Vagina (tissue), 2 donors: ENCODE measurements at regions not wholly inside any gene's neighbourhood (a gene's known extent, or its start where the extent isn't known, plus 50 kb on each side); places are given as distances from the start of the nearest gene placed in this dataset.

ENCODE experiments used
- CTCF ChIP-seq, 3 experiments: fragments of 450-650 bp in 2 of 3; fragments of 200-600 bp in 1 of 3; sonication (generic) in 1 of 3; IDR thresholded peaks; one replicate each; pipeline ENCODE4 v1.5.1; 2017 to 2019; ENCODE audit warnings: antibody characterized with exemption in 3 of 3, mild to moderate bottlenecking in 2 of 3, moderate library complexity in 2 of 3
- POLR2A ChIP-seq, 2 donors: fragments of 450-650 bp; IDR thresholded peaks; one replicate each; pipeline ENCODE4 v1.6.1; 2017; ENCODE audit warnings: antibody characterized with exemption in 2 of 2, mild to moderate bottlenecking in 2 of 2, moderate library complexity in 2 of 2
- POLR2AphosphoS5 ChIP-seq, 2 donors: sonication (generic); formaldehyde crosslinking; IDR thresholded peaks; one replicate each; pipeline ENCODE4 v1.9.0; 2017; ENCODE audit warnings: antibody characterized with exemption in 2 of 2, mild to moderate bottlenecking in 2 of 2, low read depth in 1 of 2; ENCODE audit not compliant: insufficient read depth in 1 of 2

GRCh38 chr2:121855510-121855909 lies 100.1 kb downstream of the TSN start:
- TF ChIP-seq CTCF (IDR thresholded peaks at IDR 0.05) (no peak), POLR2AphosphoS5 (IDR thresholded peaks at IDR 0.05; ENCODE audit: insufficient read depth in 1 of 2, low read depth in 1 of 2) (no peak), POLR2A (IDR thresholded peaks at IDR 0.05) (no peak)
